HG03442 (cell line): ENCODE measurements at regions not wholly inside any gene's neighbourhood (a gene's known extent, or its start where the extent isn't known, plus 50 kb on each side); places are given as distances from the start of the nearest gene placed in this dataset.
"Not testable (repeated sequence)": the region's sequence is repeated elsewhere in the genome, so short reads cannot be mapped to it uniquely, and the experiment has no call there.

Source experiments
- ATAC-seq: cut with Tn5 transposase; IDR thresholded peaks from one replicate; pipeline ENCODE4 v1.9.1; 2021; ENCODE audit warnings: mild to moderate bottlenecking, moderate library complexity; ENCODE audit not compliant: unreplicated experiment

- no peak for ATAC-seq
Measured at GRCh38 chr3:74149466-74149865, 465.0 kb downstream of the CNTN3 start.

GRCh38 chr3:74145277-74145676, 469.2 kb downstream of the CNTN3 start:
- ATAC-seq, result no peak

DNA sequence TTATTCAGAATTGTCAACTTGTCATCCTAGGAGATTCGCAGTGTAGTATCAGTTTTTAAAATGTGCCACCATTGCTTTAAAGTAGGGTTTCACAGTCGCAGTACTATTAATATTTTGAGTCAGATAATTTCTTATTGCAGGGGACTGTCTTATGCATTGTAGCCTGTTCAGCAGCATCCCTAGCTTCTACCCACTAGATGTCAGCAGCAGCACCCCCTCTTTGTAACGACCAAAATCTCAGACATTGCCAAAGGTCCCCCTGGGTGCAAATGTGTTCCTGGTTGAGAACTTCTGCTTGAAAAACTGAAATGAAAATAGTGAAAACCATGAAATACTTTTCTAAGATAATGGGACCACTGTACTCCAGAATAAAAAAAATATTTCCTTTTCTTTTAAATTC, 474.8 kb downstream of the CNTN3 start:
- ATAC-seq, result no peak

- ATAC-seq, result no peak
Measured at GRCh38 chr3:74137790-74138189, 476.7 kb downstream of the CNTN3 start.

- no peak for ATAC-seq
Measured at GRCh38 chr3:74135808-74136207, 478.7 kb downstream of the CNTN3 start.

- no peak for ATAC-seq
Measured at GRCh38 chr3:74134831-74135230, 479.6 kb downstream of the CNTN3 start.

DNA sequence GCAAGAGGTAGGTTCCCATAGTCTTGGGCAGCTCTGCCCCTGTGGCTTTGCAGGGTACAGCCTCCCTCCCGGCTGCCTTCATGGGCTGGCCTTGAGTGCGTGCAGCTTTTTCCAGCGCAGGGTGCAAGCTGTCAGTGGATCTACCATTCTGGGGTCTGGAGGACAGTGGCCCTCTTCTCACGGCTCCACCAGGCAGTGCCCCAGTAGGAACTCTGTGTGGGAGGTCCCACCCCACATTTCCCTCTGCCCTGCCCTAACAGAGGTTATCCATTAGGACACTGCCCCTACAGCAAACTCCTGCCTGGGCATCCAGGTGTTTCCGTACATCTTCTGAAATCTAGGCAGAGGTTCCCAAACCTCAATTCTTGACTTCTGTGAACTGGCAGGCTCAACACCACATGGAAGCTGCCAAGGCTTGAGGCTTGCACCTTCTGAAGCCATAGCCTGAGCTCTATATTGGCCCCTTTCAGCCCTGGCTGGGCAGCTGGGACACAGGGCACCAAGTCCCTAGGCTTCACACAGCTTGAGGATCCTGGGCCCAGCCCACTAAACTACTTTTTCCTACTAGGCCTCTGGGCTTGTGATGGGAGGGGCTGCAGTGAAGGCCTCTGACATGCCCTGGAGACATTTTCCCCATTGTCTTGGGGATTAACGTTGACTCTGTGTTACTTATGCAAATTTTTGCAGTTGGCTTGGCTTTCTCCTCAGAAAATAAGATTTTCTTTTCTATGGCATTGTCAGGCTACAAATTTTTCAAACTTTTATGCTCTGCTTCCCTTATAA, 482.7 kb downstream of the CNTN3 start:
- ATAC-seq, result not testable (repeated sequence)

- no peak for ATAC-seq
Measured at GRCh38 chr3:74129611-74130010, 484.8 kb downstream of the CNTN3 start.

- ATAC-seq, result no peak
Measured at GRCh38 chr3:74129056-74129455, 485.4 kb downstream of the CNTN3 start.

DNA sequence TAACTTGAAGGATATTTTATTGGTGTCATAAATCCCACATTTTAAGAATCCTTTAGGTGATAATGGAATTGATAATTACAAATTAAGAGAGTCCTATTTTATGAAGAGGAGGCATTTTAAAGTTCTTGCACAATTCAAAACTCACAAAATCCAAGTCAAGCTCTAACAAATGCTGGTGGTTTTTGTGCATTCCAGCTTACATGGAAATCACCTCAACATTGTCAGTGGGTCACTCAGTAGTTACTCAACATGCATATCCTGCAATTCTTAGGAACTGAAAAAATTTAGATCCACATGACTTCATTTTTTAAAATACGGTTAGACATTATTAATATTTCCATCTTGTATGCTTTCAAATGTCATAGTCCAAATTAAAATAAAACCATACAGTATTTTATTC, 487.2 kb downstream of the CNTN3 start:
- no peak for ATAC-seq

DNA sequence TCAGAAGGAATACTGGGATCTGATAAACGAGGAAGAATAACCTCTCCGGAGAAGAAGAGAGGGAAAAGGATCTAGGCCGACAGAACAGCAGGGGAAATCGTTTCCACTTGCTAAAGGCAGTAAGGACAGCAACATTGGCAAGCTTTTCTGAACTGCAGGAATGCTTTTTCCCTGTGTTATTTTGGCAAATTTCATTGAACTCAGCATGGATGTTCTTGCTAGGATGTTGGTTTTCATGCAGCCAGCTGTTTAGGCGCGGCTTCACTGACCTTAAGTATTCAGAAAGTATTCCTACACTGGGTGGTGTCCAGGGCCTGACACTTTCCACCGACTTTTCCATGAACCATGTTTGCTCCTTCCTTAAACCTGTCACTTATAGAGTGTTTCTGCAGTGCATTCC, 489.7 kb downstream of the CNTN3 start:
- ATAC-seq, result no peak

DNA sequence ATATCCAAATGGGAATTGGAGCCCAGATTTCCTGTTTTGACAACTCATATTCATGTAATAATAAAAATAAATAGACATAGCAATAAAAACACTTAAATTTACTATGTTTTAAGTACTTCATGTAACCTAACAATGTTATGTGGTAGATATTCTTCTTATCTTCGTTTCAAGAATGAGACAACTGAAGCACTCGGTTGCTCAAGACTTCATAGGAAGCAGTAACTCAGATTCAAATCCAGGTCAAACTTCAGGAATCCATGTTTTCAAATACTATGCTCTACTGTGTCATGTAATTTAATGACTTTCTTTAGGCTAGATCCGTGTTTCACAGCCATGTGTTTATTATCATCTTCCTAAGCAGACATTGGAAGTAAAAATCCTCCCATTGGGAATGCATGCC, 492.2 kb downstream of the CNTN3 start:
- ATAC-seq, result no peak

GRCh38 chr3:74121761-74122160, 492.7 kb downstream of the CNTN3 start:
- no peak for ATAC-seq

- ATAC-seq, result no peak
Measured at GRCh38 chr3:74119221-74119620, 494.5 kb upstream of the PDZRN3 start.

- no peak for ATAC-seq
Measured at GRCh38 chr3:74115906-74116305, 491.2 kb upstream of the PDZRN3 start.

GRCh38 chr3:74107451-74107850, 482.7 kb upstream of the PDZRN3 start:
- ATAC-seq, result no peak

- ATAC-seq, result no peak
Measured at GRCh38 chr3:74106925-74107324, 482.2 kb upstream of the PDZRN3 start.

DNA sequence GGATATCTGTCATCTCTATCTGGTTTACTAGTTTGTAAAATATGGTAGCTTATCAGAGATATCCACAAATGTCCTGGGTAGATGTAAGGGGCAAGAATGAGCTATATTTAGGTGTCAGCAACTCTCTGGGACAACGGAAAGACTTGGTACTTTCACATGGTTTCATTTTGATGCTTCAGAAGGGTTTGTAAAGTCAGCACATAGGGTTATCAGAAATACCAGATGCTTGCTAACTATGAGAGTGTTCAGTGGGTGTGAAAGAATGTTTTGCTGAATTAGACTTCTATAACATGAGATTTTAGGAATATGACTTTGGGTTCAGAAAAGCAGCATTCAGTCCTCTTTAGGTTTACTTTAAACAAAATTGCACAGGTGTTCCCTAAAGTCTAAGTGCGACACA, 466.5 kb upstream of the PDZRN3 start:
- no peak for ATAC-seq

DNA sequence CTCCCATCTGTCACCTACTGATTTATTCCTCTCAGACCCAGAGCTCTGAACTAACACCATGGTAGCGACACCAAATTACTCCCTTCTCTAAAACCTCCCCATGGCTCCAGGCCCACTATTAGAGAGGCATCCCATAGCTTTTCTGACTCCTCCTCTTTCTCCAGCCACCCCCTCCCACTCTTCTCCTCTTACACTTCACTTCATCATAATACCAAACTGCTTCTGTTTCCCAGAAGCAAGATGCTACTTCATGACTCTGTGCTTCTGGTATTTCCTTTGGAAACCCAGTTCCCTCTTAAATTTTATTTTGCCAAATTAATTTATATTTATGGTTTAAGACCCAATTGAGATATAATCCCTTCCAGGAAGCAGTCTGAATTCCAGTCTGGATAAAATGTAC, 465.1 kb upstream of the PDZRN3 start:
- no peak for ATAC-seq

DNA sequence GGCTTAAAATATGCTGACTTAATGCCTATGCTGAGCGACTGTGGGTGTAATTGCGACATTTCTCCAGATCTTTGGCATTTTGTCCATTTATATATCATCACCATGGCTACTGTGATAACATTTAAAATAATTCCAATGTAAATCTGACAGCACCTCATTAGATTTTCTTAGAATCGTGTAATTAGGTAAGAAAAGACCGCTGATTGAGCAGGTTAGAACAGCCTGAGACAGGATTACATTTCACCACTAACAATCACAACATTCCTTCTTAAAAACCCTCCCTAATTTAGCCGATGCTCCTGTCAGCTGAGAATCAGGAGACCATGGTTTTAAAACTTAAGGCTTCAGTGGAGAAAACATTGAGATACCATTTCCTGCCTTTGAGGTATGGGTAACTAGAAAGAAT, 455.3 kb upstream of the PDZRN3 start:
- ATAC-seq, result no peak

DNA sequence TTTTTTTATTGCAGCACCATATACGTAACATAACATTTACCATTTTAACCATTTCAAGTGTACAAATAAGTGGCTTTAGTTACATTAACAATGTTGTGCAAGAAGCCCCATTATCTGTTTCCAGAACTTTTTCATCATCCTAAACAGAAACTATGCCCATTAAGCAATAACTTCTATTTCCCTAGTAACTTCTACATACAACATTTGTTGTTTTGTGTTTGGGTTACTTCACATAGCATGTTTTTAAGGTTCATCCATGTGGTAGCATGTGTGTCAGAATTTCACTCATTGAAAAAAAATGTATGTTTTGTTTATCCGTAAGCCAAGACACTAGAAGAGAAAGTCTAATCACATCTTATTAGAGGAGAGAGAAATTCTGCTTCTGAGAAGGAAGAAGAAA, 450.5 kb upstream of the PDZRN3 start:
- no peak for ATAC-seq

DNA sequence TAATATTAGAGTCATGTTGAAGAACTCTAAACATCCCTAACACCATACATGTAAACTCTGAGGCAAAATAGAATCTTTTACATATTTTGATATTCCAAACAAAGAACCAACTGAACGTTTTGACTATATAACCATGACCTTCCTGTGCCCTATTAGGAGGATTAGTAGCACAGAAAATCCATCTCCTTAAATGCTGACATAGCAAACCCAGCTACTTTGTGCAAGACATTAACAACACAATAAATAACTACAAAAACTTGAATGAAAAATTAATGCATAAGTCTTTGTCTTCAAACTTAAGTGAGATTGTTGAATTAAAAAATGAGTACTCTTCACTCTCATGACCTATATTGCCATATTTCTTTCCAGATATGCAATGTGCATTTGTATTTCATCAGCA, 450.0 kb upstream of the PDZRN3 start:
- ATAC-seq, result no peak

DNA sequence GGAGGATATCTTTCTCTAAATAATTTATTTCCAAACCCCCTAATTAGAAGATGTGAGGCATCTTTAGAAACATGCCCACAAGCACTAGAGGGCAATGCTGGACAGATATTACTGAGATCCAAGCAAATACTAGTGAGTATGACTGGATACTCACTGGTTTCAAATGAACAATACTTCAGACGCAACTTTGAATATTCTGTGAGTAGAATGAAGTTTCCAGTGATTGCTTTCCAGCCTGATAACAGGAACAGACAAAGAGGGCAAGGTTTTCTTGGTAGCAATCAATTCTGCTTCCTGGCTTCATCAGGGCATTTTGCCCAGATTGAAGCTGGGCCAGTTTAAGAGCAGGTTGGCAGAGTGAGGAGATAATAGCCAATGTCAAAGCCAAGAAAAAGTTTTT, 442.6 kb upstream of the PDZRN3 start:
- no peak for ATAC-seq
